HEK293 (cell line): ENCODE measurements at regions not wholly inside any gene's neighbourhood (a gene's known extent, or its start where the extent isn't known, plus 50 kb on each side); places are given as distances from the start of the nearest gene placed in this dataset.

Experiments used
- CTCF ChIA-PET: fragments of 350-600 bp; formaldehyde crosslinking; extraction: SDS; loops from one replicate; lab custom pipeline; 2021; ENCODE audit warnings: antibody characterized with exemption; lab: Yijun Ruan, JAX
- POLR2A ChIA-PET: fragments of 300-600 bp; formaldehyde crosslinking; extraction: SDS; loops from one replicate; lab custom pipeline; 2020; ENCODE audit warnings: antibody characterized with exemption, inconsistent platforms; lab: Yijun Ruan, JAX
- H3K27ac ChIP-seq: fragments of 200-500 bp; sonication (Bioruptor generic); 2 replicates; pipeline ENCODE4 v1.5.1; 2014; ENCODE audit warnings: low read depth, low read length, control low read depth, inconsistent platforms; ENCODE audit errors: extremely low read depth
- H3K36me3 ChIP-seq, 2 experiments: fragments of 200-500 bp in 1 of 2; sonication (Bioruptor generic) in 1 of 2; 1 replicate in 1 of 2; 2 replicates in 1 of 2; pipeline ENCODE4 v1.5.1; 2014 to 2017; ENCODE audit warnings: inconsistent platforms in 2 of 2, low read length in 2 of 2; ENCODE audit not compliant: control insufficient read depth in 2 of 2, insufficient read depth in 1 of 2
- H3K4me1 ChIP-seq: fragments of 200-500 bp; sonication (Bioruptor generic); 2 replicates; pipeline ENCODE4 v1.5.1; 2014; ENCODE audit warnings: mild to moderate bottlenecking, low read length, inconsistent platforms; ENCODE audit not compliant: control insufficient read depth, insufficient read depth
- H3K4me3 ChIP-seq: 2 replicates; pipeline ENCODE4 v1.5.1; 2011; ENCODE audit warnings: low read depth, mild to moderate bottlenecking, control low read depth, low read length, moderate library complexity
- H3K9me3 ChIP-seq: fragments of 200-500 bp; sonication (Bioruptor generic); 2 replicates; pipeline ENCODE4 v1.5.1; 2014; ENCODE audit warnings: low read depth, low read length, inconsistent platforms; ENCODE audit not compliant: control insufficient read depth, insufficient read depth
- BCL11B ChIP-seq: fragments of 450-650 bp; formaldehyde crosslinking; IDR thresholded peaks from 2 replicates; pipeline ENCODE4 v1.5.1; 2016; ENCODE audit warnings: low read depth, missing biosample characterization, missing genetic modification characterization
- GLIS1 ChIP-seq: fragments of 450-650 bp; formaldehyde crosslinking; IDR thresholded peaks from 2 replicates; pipeline ENCODE4 v1.5.1; 2016; ENCODE audit warnings: missing biosample characterization, missing genetic modification characterization
- HOXC10 ChIP-seq: sonication (generic); formaldehyde crosslinking; IDR thresholded peaks from 2 replicates; pipeline ENCODE4 v1.8.1; 2023; ENCODE audit warnings: mild to moderate bottlenecking, missing genetic modification reagents
- IKZF3 ChIP-seq: fragments of 450-650 bp; IDR thresholded peaks from 2 replicates; pipeline ENCODE4 v1.5.0; 2018; ENCODE audit warnings: missing biosample characterization, mild to moderate bottlenecking, missing genetic modification characterization, moderate library complexity
- KLF16 ChIP-seq: fragments of 450-650 bp; formaldehyde crosslinking; IDR thresholded peaks from 2 replicates; pipeline ENCODE4 v1.5.1; 2017; ENCODE audit warnings: missing biosample characterization, missing genetic modification characterization
- YY2 ChIP-seq: fragments of 450-650 bp; formaldehyde crosslinking; IDR thresholded peaks from 2 replicates; pipeline ENCODE4 v1.5.1; 2016; ENCODE audit warnings: missing biosample characterization, missing genetic modification characterization
- ZBTB48 ChIP-seq: fragments of 450-650 bp; formaldehyde crosslinking; IDR thresholded peaks from 2 replicates; pipeline ENCODE4 v1.5.1; 2016; ENCODE audit warnings: missing biosample characterization, missing genetic modification characterization
- ZFP37 ChIP-seq: fragments of 450-650 bp; formaldehyde crosslinking; IDR thresholded peaks from 2 replicates; pipeline ENCODE4 v1.5.1; 2016; ENCODE audit warnings: missing biosample characterization, missing genetic modification characterization
- ZNF133 ChIP-seq: fragments of 450-650 bp; formaldehyde crosslinking; IDR thresholded peaks from 2 replicates; pipeline ENCODE4 v1.5.1; 2016; ENCODE audit warnings: missing biosample characterization, missing genetic modification characterization
- ZNF140 ChIP-seq: fragments of 450-650 bp; formaldehyde crosslinking; IDR thresholded peaks from 2 replicates; pipeline ENCODE4 v1.5.1; 2016; ENCODE audit warnings: missing biosample characterization, missing genetic modification characterization
- ZNF202 ChIP-seq: fragments of 450-650 bp; formaldehyde crosslinking; IDR thresholded peaks from 2 replicates; pipeline ENCODE4 v1.5.1; 2016; ENCODE audit warnings: missing biosample characterization, missing genetic modification characterization, borderline replicate concordance
- ZNF211 ChIP-seq: fragments of 450-650 bp; formaldehyde crosslinking; IDR thresholded peaks from 2 replicates; pipeline ENCODE4 v1.5.1; 2016; ENCODE audit warnings: low read depth, missing biosample characterization, missing genetic modification characterization
- ZNF530 ChIP-seq: fragments of 450-650 bp; formaldehyde crosslinking; IDR thresholded peaks from 2 replicates; pipeline ENCODE4 v1.5.1; 2016; ENCODE audit warnings: low read depth, missing biosample characterization, missing genetic modification characterization
- ZNF585B ChIP-seq: fragments of 450-650 bp; formaldehyde crosslinking; IDR thresholded peaks from 2 replicates; pipeline ENCODE4 v1.5.1; 2016; ENCODE audit warnings: missing biosample characterization, missing genetic modification characterization
- ZNF623 ChIP-seq: fragments of 450-650 bp; formaldehyde crosslinking; IDR thresholded peaks from 2 replicates; pipeline ENCODE4 v1.5.1; 2016; ENCODE audit warnings: missing biosample characterization, missing genetic modification characterization
- ZNF629 ChIP-seq: fragments of 450-650 bp; formaldehyde crosslinking; IDR thresholded peaks from 2 replicates; pipeline ENCODE4 v1.5.1; 2017; ENCODE audit warnings: missing biosample characterization, missing genetic modification characterization
- ZNF707 ChIP-seq: fragments of 450-650 bp; formaldehyde crosslinking; IDR thresholded peaks from 2 replicates; pipeline ENCODE4 v1.5.1; 2016; ENCODE audit warnings: missing biosample characterization, missing genetic modification characterization
- ZNF791 ChIP-seq: fragments of 450-650 bp; formaldehyde crosslinking; IDR thresholded peaks from 2 replicates; pipeline ENCODE4 v1.5.1; 2016; ENCODE audit warnings: missing biosample characterization, missing genetic modification characterization
- ZNF843 ChIP-seq: fragments of 450-650 bp; formaldehyde crosslinking; IDR thresholded peaks from 2 replicates; pipeline ENCODE4 v1.5.1; 2016; ENCODE audit warnings: missing biosample characterization, missing genetic modification characterization
- ZSCAN16 ChIP-seq: fragments of 450-650 bp; formaldehyde crosslinking; IDR thresholded peaks from 2 replicates; pipeline ENCODE4 v1.5.1; 2016; ENCODE audit warnings: missing biosample characterization, missing genetic modification characterization
- TF ChIP-seq, protein P1 (sequence below): fragments of 450-650 bp; formaldehyde crosslinking; IDR thresholded peaks from 2 replicates; pipeline ENCODE4 v1.5.1; 2016; ENCODE audit warnings: missing biosample characterization, missing genetic modification characterization, low read depth
- TF ChIP-seq, protein P2 (sequence below): sonication (generic); formaldehyde crosslinking; IDR thresholded peaks from 2 replicates; pipeline ENCODE4 v1.8.1; 2022; ENCODE audit warnings: mild to moderate bottlenecking, moderate library complexity, missing genetic modification reagents
- TF ChIP-seq, protein P3 (sequence below): fragments of 450-650 bp; formaldehyde crosslinking; IDR thresholded peaks from 2 replicates; pipeline ENCODE4; 2016; ENCODE audit warnings: missing biosample characterization, missing genetic modification characterization
- TF ChIP-seq, protein P4 (sequence below): fragments of 450-650 bp; formaldehyde crosslinking; IDR thresholded peaks from 2 replicates; pipeline ENCODE4 v1.5.1; 2016; ENCODE audit warnings: missing biosample characterization, missing genetic modification characterization

DNA sequence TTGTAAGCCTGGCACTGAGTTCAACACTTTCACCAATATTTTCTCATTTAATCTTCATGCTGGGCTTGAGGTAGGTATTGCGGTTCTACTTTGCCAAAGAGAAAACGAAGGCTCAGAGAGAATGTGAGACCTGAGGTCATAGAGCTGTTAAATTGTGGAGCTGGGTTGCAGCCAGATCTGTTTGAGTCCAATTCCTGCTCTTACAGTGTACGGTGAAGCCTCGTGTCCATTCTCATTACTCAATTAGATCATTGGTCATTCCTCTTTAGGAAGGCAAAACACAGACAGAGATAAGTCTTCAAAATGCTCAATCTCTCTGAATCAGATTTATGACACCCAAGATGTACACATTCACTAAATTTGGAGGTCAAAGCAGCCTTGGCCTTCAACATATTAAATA is 559.0 kb upstream of the DAB1 start:
- CTCF ChIA-PET: no interaction called here
- no peak overlapping the region for H3K4me3 ChIP-seq
- POLR2A ChIA-PET: no interaction called here
- no peak for TF ChIP-seq KLF16 (tag by site-specific recombination)
- TF ChIP-seq ZNF707 (tag by site-specific recombination): no peak
- no peak for TF ChIP-seq ZNF629 (tag by site-specific recombination)
- TF ChIP-seq ZNF211 (tag by site-specific recombination): no peak
- TF ChIP-seq ZNF585B (tag by site-specific recombination): no peak
- TF ChIP-seq, protein P1, sequence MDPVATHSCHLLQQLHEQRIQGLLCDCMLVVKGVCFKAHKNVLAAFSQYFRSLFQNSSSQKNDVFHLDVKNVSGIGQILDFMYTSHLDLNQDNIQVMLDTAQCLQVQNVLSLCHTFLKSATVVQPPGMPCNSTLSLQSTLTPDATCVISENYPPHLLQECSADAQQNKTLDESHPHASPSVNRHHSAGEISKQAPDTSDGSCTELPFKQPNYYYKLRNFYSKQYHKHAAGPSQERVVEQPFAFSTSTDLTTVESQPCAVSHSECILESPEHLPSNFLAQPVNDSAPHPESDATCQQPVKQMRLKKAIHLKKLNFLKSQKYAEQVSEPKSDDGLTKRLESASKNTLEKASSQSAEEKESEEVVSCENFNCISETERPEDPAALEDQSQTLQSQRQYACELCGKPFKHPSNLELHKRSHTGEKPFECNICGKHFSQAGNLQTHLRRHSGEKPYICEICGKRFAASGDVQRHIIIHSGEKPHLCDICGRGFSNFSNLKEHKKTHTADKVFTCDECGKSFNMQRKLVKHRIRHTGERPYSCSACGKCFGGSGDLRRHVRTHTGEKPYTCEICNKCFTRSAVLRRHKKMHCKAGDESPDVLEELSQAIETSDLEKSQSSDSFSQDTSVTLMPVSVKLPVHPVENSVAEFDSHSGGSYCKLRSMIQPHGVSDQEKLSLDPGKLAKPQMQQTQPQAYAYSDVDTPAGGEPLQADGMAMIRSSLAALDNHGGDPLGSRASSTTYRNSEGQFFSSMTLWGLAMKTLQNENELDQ (tag by site-specific recombination): no peak
- no peak for TF ChIP-seq ZBTB48 (tag by site-specific recombination)
- TF ChIP-seq, protein P2, sequence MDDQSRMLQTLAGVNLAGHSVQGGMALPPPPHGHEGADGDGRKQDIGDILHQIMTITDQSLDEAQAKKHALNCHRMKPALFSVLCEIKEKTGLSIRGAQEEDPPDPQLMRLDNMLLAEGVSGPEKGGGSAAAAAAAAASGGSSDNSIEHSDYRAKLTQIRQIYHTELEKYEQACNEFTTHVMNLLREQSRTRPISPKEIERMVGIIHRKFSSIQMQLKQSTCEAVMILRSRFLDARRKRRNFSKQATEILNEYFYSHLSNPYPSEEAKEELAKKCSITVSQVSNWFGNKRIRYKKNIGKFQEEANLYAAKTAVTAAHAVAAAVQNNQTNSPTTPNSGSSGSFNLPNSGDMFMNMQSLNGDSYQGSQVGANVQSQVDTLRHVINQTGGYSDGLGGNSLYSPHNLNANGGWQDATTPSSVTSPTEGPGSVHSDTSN: no peak
- no peak for TF ChIP-seq ZNF202 (tag by site-specific recombination)
- TF ChIP-seq ZNF530 (tag by site-specific recombination): no peak
- no peak for TF ChIP-seq ZNF623 (tag by site-specific recombination)
- no peak for TF ChIP-seq ZNF133 (tag by site-specific recombination)
- TF ChIP-seq GLIS1 (tag by site-specific recombination): no peak
- TF ChIP-seq ZFP37 (tag by site-specific recombination): no peak
- TF ChIP-seq HOXC10 (CRISPR knock-in tag): no peak
- TF ChIP-seq IKZF3 (tag by site-specific recombination): no peak
- TF ChIP-seq ZNF791 (tag by site-specific recombination): no peak
- no peaks in the 10 kb centered on the region for H3K9me3 ChIP-seq
- no peaks in the 10 kb centered on the region for H3K4me1 ChIP-seq
- H3K27ac ChIP-seq: no peak overlapping the region
- H3K36me3 ChIP-seq: no peaks in the 10 kb centered on the region

DNA sequence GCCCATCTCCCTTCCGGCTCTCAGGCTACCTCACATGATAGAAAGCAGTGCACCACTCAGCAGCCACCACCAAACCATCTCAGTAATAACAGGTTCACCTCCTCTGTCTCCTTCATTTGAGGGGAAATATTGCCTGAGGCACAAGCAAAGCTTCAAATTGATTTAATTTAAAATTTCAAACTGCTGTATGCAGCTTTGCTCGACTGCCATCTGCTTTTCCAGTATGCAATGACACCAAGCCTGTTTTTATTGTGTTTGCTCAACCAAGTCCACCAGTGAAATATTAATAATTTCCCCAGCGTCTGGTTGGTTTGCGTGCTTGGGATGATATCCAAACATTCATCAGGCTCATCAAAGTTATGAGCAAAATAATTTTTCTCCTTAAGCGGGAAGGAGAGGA is 552.4 kb upstream of the DAB1 start:
- POLR2A ChIA-PET: no interaction called here
- Histone ChIP-seq H3K36me3 (no peaks in the 10 kb centered on the region), H3K4me3 (no peak overlapping the region), H3K27ac (no peak overlapping the region), H3K9me3 (no peaks in the 10 kb centered on the region), H3K4me1 (no peaks in the 10 kb centered on the region)
- CTCF ChIA-PET: no interaction called here
- TF ChIP-seq, protein P3, sequence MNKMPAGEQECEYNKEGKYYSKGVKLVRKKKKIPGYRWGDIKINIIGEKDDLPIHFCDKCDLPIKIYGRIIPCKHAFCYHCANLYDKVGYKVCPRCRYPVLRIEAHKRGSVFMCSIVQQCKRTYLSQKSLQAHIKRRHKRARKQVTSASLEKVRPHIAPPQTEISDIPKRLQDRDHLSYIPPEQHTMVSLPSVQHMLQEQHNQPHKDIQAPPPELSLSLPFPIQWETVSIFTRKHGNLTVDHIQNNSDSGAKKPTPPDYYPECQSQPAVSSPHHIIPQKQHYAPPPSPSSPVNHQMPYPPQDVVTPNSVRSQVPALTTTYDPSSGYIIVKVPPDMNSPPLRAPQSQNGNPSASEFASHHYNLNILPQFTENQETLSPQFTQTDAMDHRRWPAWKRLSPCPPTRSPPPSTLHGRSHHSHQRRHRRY (tag by site-specific recombination): no peak
- TF ChIP-seq ZSCAN16 (tag by site-specific recombination): no peak
- TF ChIP-seq BCL11B: no peak

DNA sequence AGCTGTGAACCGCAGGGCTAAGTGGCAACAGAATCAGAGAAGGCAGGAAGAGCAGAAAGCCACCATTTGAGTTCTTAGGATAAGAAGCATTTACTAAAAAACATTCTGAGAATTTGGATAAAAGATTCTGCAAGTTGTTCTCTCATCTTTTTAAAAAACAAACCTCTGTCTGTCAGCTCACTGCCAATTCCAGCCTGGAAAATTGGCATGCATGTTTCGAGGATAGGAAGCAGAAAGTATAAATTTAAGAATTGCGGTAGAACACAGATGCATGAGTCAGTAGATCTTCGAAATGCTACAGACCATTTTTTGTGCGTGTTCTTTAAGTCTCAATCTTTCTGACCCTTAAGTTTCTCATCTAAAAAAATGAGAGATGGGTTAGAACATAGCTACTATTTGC is 544.5 kb upstream of the DAB1 start:
- Histone ChIP-seq H3K27ac (no peak overlapping the region), H3K4me1 (no peaks in the 10 kb centered on the region), H3K9me3 (no peaks in the 10 kb centered on the region), H3K4me3 (no peak overlapping the region), H3K36me3 (no peaks in the 10 kb centered on the region)
- TF ChIP-seq YY2 (tag by site-specific recombination) (no peak), ZNF843 (tag by site-specific recombination) (no peak), ZNF140 (tag by site-specific recombination) (no peak)
- TF ChIP-seq, protein P4, sequence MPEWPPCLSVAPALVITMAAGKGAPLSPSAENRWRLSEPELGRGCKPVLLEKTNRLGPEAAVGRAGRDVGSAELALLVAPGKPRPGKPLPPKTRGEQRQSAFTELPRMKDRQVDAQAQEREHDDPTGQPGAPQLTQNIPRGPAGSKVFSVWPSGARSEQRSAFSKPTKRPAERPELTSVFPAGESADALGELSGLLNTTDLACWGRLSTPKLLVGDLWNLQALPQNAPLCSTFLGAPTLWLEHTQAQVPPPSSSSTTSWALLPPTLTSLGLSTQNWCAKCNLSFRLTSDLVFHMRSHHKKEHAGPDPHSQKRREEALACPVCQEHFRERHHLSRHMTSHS (tag by site-specific recombination): no peak
- ChIA-PET POLR2A (no interaction called here), CTCF (interaction anchor here (0.5 kb wide), 1 partner anchor 69 kb away, joined by 4 read pairs; no protein-coding TSS in a partner anchor)
